ENCODE measurements at regions not wholly inside any gene's neighbourhood (a gene's known extent, or its start where the extent isn't known, plus 50 kb on each side); places are given as distances from the start of the nearest gene placed in this dataset.
"Not testable (repeated sequence)": the region's sequence is repeated elsewhere in the genome, so short reads cannot be mapped to it uniquely, and the experiment has no call there.

DNA sequence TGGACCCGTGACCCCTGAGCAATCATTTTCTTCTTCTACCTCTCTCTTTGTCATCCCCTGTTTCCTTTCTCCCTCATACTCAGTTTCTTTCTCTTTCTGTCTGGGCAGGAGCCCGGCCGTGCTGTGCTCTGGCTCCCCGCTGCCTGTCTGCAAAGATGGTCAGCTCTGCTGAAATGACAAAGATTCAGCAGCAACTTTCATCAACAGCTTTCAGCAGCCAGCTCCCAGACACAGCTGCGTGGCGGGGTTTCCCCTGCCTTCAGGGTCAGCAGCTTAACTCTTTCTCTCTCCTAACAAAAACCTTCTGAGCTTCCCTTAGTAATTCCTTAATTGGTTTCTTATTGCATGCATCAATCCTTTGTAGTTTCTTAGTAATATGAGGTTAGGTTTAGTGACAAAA lies 1234.4 kb downstream of the CNTNAP5 start:
- Histone ChIP-seq H4K5ac (ENCODE audit: low read depth, low read length) (no peak overlapping the region), H3K4me1 (ENCODE audit: control insufficient read depth, insufficient read depth, low read length) (no peaks in the 10 kb centered on the region), H3K4me2 (ENCODE audit: low read depth, low read length) (no peak overlapping the region), H3K4ac (ENCODE audit: low read depth, low read length) (no peak overlapping the region), H3K27ac (ENCODE audit: insufficient read depth, low read length) (no peak overlapping the region), H3K9me1 (ENCODE audit: insufficient read depth, low read length) (no peaks in the 10 kb centered on the region), H3K4me3 (ENCODE audit: insufficient read depth, low read depth, low read length) (no peak overlapping the region), H3K27me3 (ENCODE audit: control insufficient read depth, insufficient read depth, low read length) (no peaks in the 10 kb centered on the region), H2BK120ac (ENCODE audit: low read depth, low read length) (no peak overlapping the region), H3K56ac (ENCODE audit: extremely low read depth, insufficient read depth, low read length) (no peak overlapping the region), H3K36me3 (ENCODE audit: control insufficient read depth, insufficient read depth, low read length) (no peaks in the 10 kb centered on the region), H3K14ac (replicated peaks; ENCODE audit: low read depth, low read length) (no peak overlapping the region), H4K8ac (ENCODE audit: low read depth in 2 of 2, low read length in 2 of 2) (no peak overlapping the region), H3K23ac (ENCODE audit: low read depth, low read length) (no peak overlapping the region), H3K79me1 (ENCODE audit: low read depth in 1 of 2, low read length in 2 of 2) (no peaks in the 10 kb centered on the region), H2BK5ac (ENCODE audit: low read depth, low read length, poor library complexity, severe bottlenecking) (no peak overlapping the region), H2AK9ac (replicated peaks; ENCODE audit: low read depth, low read length, poor library complexity) (no peak overlapping the region), H3K18ac (ENCODE audit: low read depth, low read length) (no peak overlapping the region), H2BK20ac (ENCODE audit: low read depth, low read length) (no peak overlapping the region), H4K20me1 (ENCODE audit: insufficient read depth, low read length) (no peaks in the 10 kb centered on the region), H2BK15ac (ENCODE audit: low read depth, low read length) (no peak overlapping the region), H4K91ac (ENCODE audit: insufficient read depth, low read depth, low read length) (no peak overlapping the region), H2AK5ac (ENCODE audit: low read depth, low read length) (no peak overlapping the region), H3K9me3 (ENCODE audit: control insufficient read depth, insufficient read depth, low read length) (no peaks in the 10 kb centered on the region; the same call in 1 of the 2 replicates), H2AFZ (replicated peaks; ENCODE audit: low read length, poor library complexity) (no peak overlapping the region), H3K9ac (ENCODE audit: low read depth, low read length) (no peak overlapping the region)
- ATAC-seq (ENCODE audit: low read depth) (no peak), DNase-seq (no peak)
- ChIA-PET CTCF (no interaction called here), POLR2A (ENCODE audit: unreplicated experiment) (no interaction called here)
- intact Hi-C loops (cut with micrococcal nuclease) (no loop called here), in situ Hi-C loops (cut with MboI; ENCODE audit: low sequenced_read_pairs) (no loop called here), dilution Hi-C loops (cut with HindIII; ENCODE audit: low sequenced_read_pairs, unreplicated experiment) (no loop called here)
- BruUV-seq (replicated peaks), result no TSS peak
- TF ChIP-seq RFX5 (IDR thresholded peaks at IDR 0.05; ENCODE audit: low read depth, low read length) (no peak), NFE2L2 (IDR thresholded peaks at IDR 0.05; ENCODE audit: low read depth, low read length) (no peak), BHLHE40 (IDR thresholded peaks at IDR 0.05; ENCODE audit: low read depth, low read length) (no peak)
- WGBS, 2 experiments (ENCODE audit: extremely low coverage in 2 of 2, insufficient read length in 1 of 2), result 16% methylated on average over 3 of the region's 6 CpGs; no CpG with 5 or more reads in 1 of the 2 experiments

DNA sequence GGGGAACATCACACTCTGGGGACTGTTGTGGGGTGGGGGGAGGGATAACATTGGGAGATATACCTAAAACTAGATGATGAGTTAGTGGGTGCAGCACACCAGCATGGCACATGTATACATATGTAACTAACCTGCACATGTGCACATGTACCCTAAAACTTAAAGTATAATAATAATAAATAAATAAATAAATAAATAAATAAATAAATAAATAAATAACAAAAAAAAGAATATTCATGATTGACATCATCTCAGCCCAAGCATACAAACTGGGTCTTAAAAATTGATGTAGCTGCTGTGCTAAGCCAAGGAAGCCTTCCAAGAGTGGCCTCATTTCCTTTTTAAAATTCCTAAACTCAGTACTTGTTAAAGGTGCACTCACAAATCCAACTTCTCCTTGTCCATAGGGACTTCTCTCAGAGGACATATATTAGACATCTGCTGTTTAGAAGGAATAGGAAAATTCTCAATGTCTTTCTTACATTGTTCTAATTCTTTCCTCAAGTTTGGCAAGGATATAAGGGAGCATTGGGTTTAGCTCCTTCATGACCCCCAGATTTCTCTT lies 1235.4 kb downstream of the CNTNAP5 start:
- H3K27me3 ChIP-seq (ENCODE audit: control insufficient read depth, insufficient read depth, low read length); H4K91ac ChIP-seq (ENCODE audit: insufficient read depth, low read depth, low read length); H3K23ac ChIP-seq (ENCODE audit: low read depth, low read length); H2BK120ac ChIP-seq (ENCODE audit: low read depth, low read length); intact Hi-C loops (cut with micrococcal nuclease); H3K9ac ChIP-seq (ENCODE audit: low read depth, low read length); H4K8ac ChIP-seq (ENCODE audit: low read depth in 2 of 2, low read length in 2 of 2); H3K36me3 ChIP-seq (ENCODE audit: control insufficient read depth, insufficient read depth, low read length); in situ Hi-C loops (cut with MboI; ENCODE audit: low sequenced_read_pairs); H3K4me2 ChIP-seq (ENCODE audit: low read depth, low read length); H3K56ac ChIP-seq (ENCODE audit: extremely low read depth, insufficient read depth, low read length); CTCF ChIA-PET; H3K79me1 ChIP-seq (ENCODE audit: low read depth in 1 of 2, low read length in 2 of 2); POLR2A ChIA-PET (ENCODE audit: unreplicated experiment); ATAC-seq (ENCODE audit: low read depth); H2AFZ ChIP-seq (replicated peaks; ENCODE audit: low read length, poor library complexity); H2BK5ac ChIP-seq (ENCODE audit: low read depth, low read length, poor library complexity, severe bottlenecking); H3K4ac ChIP-seq (ENCODE audit: low read depth, low read length); H3K9me3 ChIP-seq (ENCODE audit: control insufficient read depth, insufficient read depth, low read length); H3K14ac ChIP-seq (replicated peaks; ENCODE audit: low read depth, low read length); H3K18ac ChIP-seq (ENCODE audit: low read depth, low read length); H2AK9ac ChIP-seq (replicated peaks; ENCODE audit: low read depth, low read length, poor library complexity); H3K9me1 ChIP-seq (ENCODE audit: insufficient read depth, low read length); dilution Hi-C loops (cut with HindIII; ENCODE audit: low sequenced_read_pairs, unreplicated experiment); BruUV-seq (replicated peaks); H4K5ac ChIP-seq (ENCODE audit: low read depth, low read length); H2BK20ac ChIP-seq (ENCODE audit: low read depth, low read length); H3K4me3 ChIP-seq (ENCODE audit: insufficient read depth, low read depth, low read length); H2AK5ac ChIP-seq (ENCODE audit: low read depth, low read length); H3K4me1 ChIP-seq (ENCODE audit: control insufficient read depth, insufficient read depth, low read length); H4K20me1 ChIP-seq (ENCODE audit: insufficient read depth, low read length); DNase-seq; H3K27ac ChIP-seq (ENCODE audit: insufficient read depth, low read length); H2BK15ac ChIP-seq (ENCODE audit: low read depth, low read length): not testable (repeated sequence)

Measured in IMR-90 (cell line).